B cell (primary cell): ENCODE measurements at regions not wholly inside any gene's neighbourhood (a gene's known extent, or its start where the extent isn't known, plus 50 kb on each side); places are given as distances from the start of the nearest gene placed in this dataset.

Experiments used
- CTCF ChIP-seq: fragments of 200-600 bp; IDR thresholded peaks from one replicate; pipeline ENCODE4 v1.8.0; 2022; ENCODE audit warnings: antibody characterized with exemption, mild to moderate bottlenecking
- EZH2 ChIP-seq: IDR thresholded peaks from 2 replicates; pipeline ENCODE4 v1.6.1; 2012; ENCODE audit warnings: borderline replicate concordance, low read depth, mild to moderate bottlenecking, moderate library complexity, low read length; ENCODE audit not compliant: insufficient read depth, poor library complexity, severe bottlenecking

- TF ChIP-seq CTCF (no peak), EZH2 (no peak)
Measured at GRCh38 chr2:52745144-52745543, 1022.5 kb upstream of the CHAC2 start.
